Panc1 (cell line): ENCODE measurements at regions not wholly inside any gene's neighbourhood (a gene's known extent, or its start where the extent isn't known, plus 50 kb on each side); places are given as distances from the start of the nearest gene placed in this dataset.

ENCODE experiments used
- ATAC-seq: fragments of 200-7000 bp; cut with Tn5 transposase; 2 replicates; pipeline ENCODE4 v1.9.1; 2020; ENCODE audit warnings: mild to moderate bottlenecking, moderate library complexity
- BruUV-seq: library from RNA; stranded (reverse); fragments of 400-500 nt; replicated peaks from 2 replicates; lab custom pipeline; 2021; lab: Mats Ljungman, UMichigan
- CTCF ChIA-PET: fragments of 300-600 bp; sonication (Branson Sonifier 250); formaldehyde crosslinking; loops from one replicate; lab custom pipeline; 2022; ENCODE audit warnings: antibody characterized with exemption; lab: Charles Lee
- POLR2A ChIA-PET: fragments of 300-600 bp; sonication (Branson Sonifier 250); formaldehyde crosslinking; loops from one replicate; lab custom pipeline; 2022; ENCODE audit warnings: antibody characterized with exemption; lab: Charles Lee
- DNase-seq: peaks from one replicate; pipeline ENCODE4 v3.0.0-alpha.2; 2010; ENCODE audit warnings: low read depth, low spot score
- H3K27ac ChIP-seq: 2 replicates; pipeline ENCODE4 v1.5.1; 2011; ENCODE audit warnings: mild to moderate bottlenecking, low read length, inconsistent platforms
- H3K27me3 ChIP-seq: fragments of 200-500 bp; sonication (Bioruptor generic); 2 replicates; pipeline ENCODE4 v1.6.0; 2014; ENCODE audit warnings: low read length, inconsistent platforms; ENCODE audit not compliant: control insufficient read depth, insufficient read depth
- H3K36me3 ChIP-seq: fragments of 200-500 bp; sonication (Bioruptor generic); 2 replicates; pipeline ENCODE4 v1.5.1; 2014; ENCODE audit warnings: inconsistent platforms, mild to moderate bottlenecking, low read length, moderate library complexity; ENCODE audit not compliant: control insufficient read depth, insufficient read depth
- H3K4me1 ChIP-seq: 2 replicates; pipeline ENCODE4 v1.5.1; 2011; ENCODE audit warnings: inconsistent platforms, mild to moderate bottlenecking, low read length, moderate library complexity; ENCODE audit not compliant: control insufficient read depth, insufficient read depth
- H3K4me3 ChIP-seq, 2 experiments: 2 replicates each; pipeline ENCODE4 v1.5.1; 2011 to 2012; ENCODE audit warnings: low read depth in 2 of 2, low read length in 2 of 2, mild to moderate bottlenecking in 2 of 2, inconsistent platforms in 1 of 2, moderate library complexity in 1 of 2
- H3K9me3 ChIP-seq: fragments of 200-500 bp; sonication (Bioruptor generic); 2 replicates; pipeline ENCODE4 v1.5.1; 2014; ENCODE audit warnings: low read depth, mild to moderate bottlenecking, inconsistent platforms, low read length, moderate library complexity; ENCODE audit not compliant: control insufficient read depth, insufficient read depth
- POLR2AphosphoS5 ChIP-seq: IDR thresholded peaks from 2 replicates; pipeline ENCODE4 v1.6.1; 2012; ENCODE audit warnings: mild to moderate bottlenecking, low read depth, low read length, moderate library complexity
- SIN3A ChIP-seq: IDR thresholded peaks from 2 replicates; pipeline ENCODE4 v1.6.1; 2012; ENCODE audit warnings: low read depth, mild to moderate bottlenecking, low read length, moderate library complexity, borderline replicate concordance; ENCODE audit not compliant: insufficient read depth
- TCF7L2 ChIP-seq: IDR thresholded peaks from 2 replicates; pipeline ENCODE4 v1.6.1; 2011; ENCODE audit warnings: mild to moderate bottlenecking, low read depth, low read length, inconsistent platforms
- in situ Hi-C: cut with HindIII; loops from 2 replicates; pipeline ENCODE4 v1.10.0; 2016; ENCODE audit warnings: low sequenced_read_pairs, low pct_unique_long_range_greater_than_20kb
- intact Hi-C: fragments of 100-400 bp; cut with micrococcal nuclease; formaldehyde crosslinking; loops from one replicate; pipeline ENCODE4 v1.10.0; 2022; ENCODE audit not compliant: unreplicated experiment
- TF ChIP-seq, protein P1 (sequence below): fragments of 450-650 bp; IDR thresholded peaks from 2 replicates; pipeline ENCODE4 v1.5.1; 2017; ENCODE audit warnings: mild to moderate bottlenecking
- TF ChIP-seq, protein P2 (sequence below), 2 experiments: IDR thresholded peaks; 2 replicates each; pipeline ENCODE4 v1.6.1; 2011 to 2012; ENCODE audit warnings: low read depth in 2 of 2, control low read depth in 1 of 2, low read length in 1 of 2, mild to moderate bottlenecking in 1 of 2, moderate library complexity in 1 of 2; ENCODE audit not compliant: insufficient read depth in 1 of 2

DNA sequence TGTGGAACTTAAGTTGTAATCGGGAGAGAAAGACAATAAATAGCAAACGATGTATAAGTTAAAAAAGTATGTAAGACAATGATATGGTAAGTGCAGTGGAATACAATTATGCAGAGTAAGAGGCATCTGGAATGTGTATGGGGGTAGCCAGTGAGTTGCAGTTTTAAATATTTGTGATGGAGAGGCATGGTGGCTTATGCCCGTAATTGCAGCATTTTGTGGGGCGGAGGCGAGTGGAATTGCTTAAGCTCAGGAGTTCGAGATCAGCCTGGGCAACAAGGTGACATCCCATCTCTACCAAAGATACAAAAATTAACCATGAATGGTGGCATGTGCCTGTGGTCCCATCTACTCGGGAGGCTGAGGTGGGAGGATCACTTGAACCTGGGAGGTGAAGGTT lies 52.5 kb upstream of the WDFY3 start:
- no TSS peak for BruUV-seq
- no peak overlapping the region for H3K27ac ChIP-seq
- no peaks in the 10 kb centered on the region for H3K9me3 ChIP-seq
- H3K36me3 ChIP-seq, result no peaks in the 10 kb centered on the region
- DNase-seq (no peak), ATAC-seq (no peak)
- in situ Hi-C loops (no loop called here), intact Hi-C loops (no loop called here)
- H3K27me3 ChIP-seq, result no peaks in the 10 kb centered on the region
- H3K4me1 ChIP-seq, result no peaks in the 10 kb centered on the region
- H3K4me3 ChIP-seq, result no peak overlapping the region
- TF ChIP-seq, protein P1, sequence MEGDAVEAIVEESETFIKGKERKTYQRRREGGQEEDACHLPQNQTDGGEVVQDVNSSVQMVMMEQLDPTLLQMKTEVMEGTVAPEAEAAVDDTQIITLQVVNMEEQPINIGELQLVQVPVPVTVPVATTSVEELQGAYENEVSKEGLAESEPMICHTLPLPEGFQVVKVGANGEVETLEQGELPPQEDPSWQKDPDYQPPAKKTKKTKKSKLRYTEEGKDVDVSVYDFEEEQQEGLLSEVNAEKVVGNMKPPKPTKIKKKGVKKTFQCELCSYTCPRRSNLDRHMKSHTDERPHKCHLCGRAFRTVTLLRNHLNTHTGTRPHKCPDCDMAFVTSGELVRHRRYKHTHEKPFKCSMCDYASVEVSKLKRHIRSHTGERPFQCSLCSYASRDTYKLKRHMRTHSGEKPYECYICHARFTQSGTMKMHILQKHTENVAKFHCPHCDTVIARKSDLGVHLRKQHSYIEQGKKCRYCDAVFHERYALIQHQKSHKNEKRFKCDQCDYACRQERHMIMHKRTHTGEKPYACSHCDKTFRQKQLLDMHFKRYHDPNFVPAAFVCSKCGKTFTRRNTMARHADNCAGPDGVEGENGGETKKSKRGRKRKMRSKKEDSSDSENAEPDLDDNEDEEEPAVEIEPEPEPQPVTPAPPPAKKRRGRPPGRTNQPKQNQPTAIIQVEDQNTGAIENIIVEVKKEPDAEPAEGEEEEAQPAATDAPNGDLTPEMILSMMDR, result no peak
- TF ChIP-seq SIN3A, result no peak
- no peak for TF ChIP-seq TCF7L2
- TF ChIP-seq, protein P2, sequence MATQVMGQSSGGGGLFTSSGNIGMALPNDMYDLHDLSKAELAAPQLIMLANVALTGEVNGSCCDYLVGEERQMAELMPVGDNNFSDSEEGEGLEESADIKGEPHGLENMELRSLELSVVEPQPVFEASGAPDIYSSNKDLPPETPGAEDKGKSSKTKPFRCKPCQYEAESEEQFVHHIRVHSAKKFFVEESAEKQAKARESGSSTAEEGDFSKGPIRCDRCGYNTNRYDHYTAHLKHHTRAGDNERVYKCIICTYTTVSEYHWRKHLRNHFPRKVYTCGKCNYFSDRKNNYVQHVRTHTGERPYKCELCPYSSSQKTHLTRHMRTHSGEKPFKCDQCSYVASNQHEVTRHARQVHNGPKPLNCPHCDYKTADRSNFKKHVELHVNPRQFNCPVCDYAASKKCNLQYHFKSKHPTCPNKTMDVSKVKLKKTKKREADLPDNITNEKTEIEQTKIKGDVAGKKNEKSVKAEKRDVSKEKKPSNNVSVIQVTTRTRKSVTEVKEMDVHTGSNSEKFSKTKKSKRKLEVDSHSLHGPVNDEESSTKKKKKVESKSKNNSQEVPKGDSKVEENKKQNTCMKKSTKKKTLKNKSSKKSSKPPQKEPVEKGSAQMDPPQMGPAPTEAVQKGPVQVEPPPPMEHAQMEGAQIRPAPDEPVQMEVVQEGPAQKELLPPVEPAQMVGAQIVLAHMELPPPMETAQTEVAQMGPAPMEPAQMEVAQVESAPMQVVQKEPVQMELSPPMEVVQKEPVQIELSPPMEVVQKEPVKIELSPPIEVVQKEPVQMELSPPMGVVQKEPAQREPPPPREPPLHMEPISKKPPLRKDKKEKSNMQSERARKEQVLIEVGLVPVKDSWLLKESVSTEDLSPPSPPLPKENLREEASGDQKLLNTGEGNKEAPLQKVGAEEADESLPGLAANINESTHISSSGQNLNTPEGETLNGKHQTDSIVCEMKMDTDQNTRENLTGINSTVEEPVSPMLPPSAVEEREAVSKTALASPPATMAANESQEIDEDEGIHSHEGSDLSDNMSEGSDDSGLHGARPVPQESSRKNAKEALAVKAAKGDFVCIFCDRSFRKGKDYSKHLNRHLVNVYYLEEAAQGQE (IDR thresholded peaks at IDR 0.05; ENCODE audit: insufficient read depth in 1 of 2, low read depth in 2 of 2, low read length in 1 of 2), result no peak
- no peak for TF ChIP-seq POLR2AphosphoS5
- POLR2A ChIA-PET, result no interaction called here
- CTCF ChIA-PET, result no interaction called here

DNA sequence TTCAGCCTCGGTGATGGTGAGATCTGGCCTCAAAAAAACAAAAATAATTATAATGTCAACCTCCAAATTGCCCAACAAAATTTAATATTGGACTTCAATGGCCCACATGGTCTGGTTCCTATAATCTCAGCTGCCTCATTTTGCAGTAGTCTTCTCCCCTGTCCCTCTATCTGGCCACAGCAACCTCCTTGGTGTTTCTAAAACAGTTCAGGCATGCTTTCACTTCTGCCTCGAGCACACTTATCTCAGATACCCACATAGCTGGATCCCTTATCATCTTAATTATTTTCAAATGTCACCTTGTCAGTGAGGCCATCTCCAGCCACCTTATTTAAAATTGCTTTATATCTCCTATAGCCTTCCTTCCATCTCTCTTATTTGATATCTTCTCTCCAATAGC lies 52.9 kb upstream of the WDFY3 start:
- no peaks in the 10 kb centered on the region for H3K9me3 ChIP-seq
- intact Hi-C loops (no loop called here), in situ Hi-C loops (no loop called here)
- DNase-seq (no peak), ATAC-seq (no peak)
- no peaks in the 10 kb centered on the region for H3K27me3 ChIP-seq
- CTCF ChIA-PET, result no interaction called here
- TF ChIP-seq TCF7L2 (no peak), POLR2AphosphoS5 (no peak), SIN3A (no peak)
- TF ChIP-seq, protein P1, result no peak
- H3K4me3 ChIP-seq, result no peak overlapping the region
- no peak overlapping the region for H3K27ac ChIP-seq
- no peaks in the 10 kb centered on the region for H3K4me1 ChIP-seq
- no peaks in the 10 kb centered on the region for H3K36me3 ChIP-seq
- no TSS peak for BruUV-seq
- POLR2A ChIA-PET, result no interaction called here
